ENCODE measurements at regions not wholly inside any gene's neighbourhood (a gene's known extent, or its start where the extent isn't known, plus 50 kb on each side); places are given as distances from the start of the nearest gene placed in this dataset.
"Not testable (repeated sequence)": the region's sequence is repeated elsewhere in the genome, so short reads cannot be mapped to it uniquely, and the experiment has no call there.

- TF ChIP-seq CTCF (IDR thresholded peaks at IDR 0.05; ENCODE audit: low read depth, low read length, missing control alignments): no peak
- no peak for DNase-seq (ENCODE audit: extremely low read depth, low read depth)
- H3K4me3 ChIP-seq (replicated peaks; ENCODE audit: low read depth, low read length): no peak overlapping the region
These were observed 541.6 kb upstream of the NRP1 start for GRCh38 chr10:33875924-33876583.

GRCh38 chr10:33871061-33871956 lies 536.8 kb upstream of the NRP1 start:
- no peak for DNase-seq (ENCODE audit: extremely low read depth, low read depth)
- H3K4me3 ChIP-seq (replicated peaks; ENCODE audit: low read depth, low read length): no peak overlapping the region
- no peak for TF ChIP-seq CTCF (IDR thresholded peaks at IDR 0.05; ENCODE audit: low read depth, low read length, missing control alignments)

GRCh38 chr10:33869481-33869880 lies 535.0 kb upstream of the NRP1 start:
- no peak for DNase-seq (ENCODE audit: extremely low read depth, low read depth)
- TF ChIP-seq CTCF (IDR thresholded peaks at IDR 0.05; ENCODE audit: low read depth, low read length, missing control alignments): no peak
- H3K4me3 ChIP-seq (replicated peaks; ENCODE audit: low read depth, low read length): no peak overlapping the region

- DNase-seq (ENCODE audit: extremely low read depth, low read depth): no peak
- no peak overlapping the region for H3K4me3 ChIP-seq (replicated peaks; ENCODE audit: low read depth, low read length)
- TF ChIP-seq CTCF (IDR thresholded peaks at IDR 0.05; ENCODE audit: low read depth, low read length, missing control alignments): no peak
These were observed 534.6 kb upstream of the NRP1 start for GRCh38 chr10:33869028-33869427.

- DNase-seq (ENCODE audit: extremely low read depth, low read depth): not testable (repeated sequence)
These were observed 532.8 kb upstream of the NRP1 start for GRCh38 chr10:33867199-33867789.

GRCh38 chr10:33863352-33863751 lies 528.9 kb upstream of the NRP1 start:
- H3K4me3 ChIP-seq (replicated peaks; ENCODE audit: low read depth, low read length): no peak overlapping the region
- DNase-seq (ENCODE audit: extremely low read depth, low read depth): no peak
- TF ChIP-seq CTCF (IDR thresholded peaks at IDR 0.05; ENCODE audit: low read depth, low read length, missing control alignments): no peak

More at GRCh38 chr10:33867199-33867789, 532.8 kb upstream of the NRP1 start:
- not testable (repeated sequence) for H3K4me3 ChIP-seq (replicated peaks; ENCODE audit: low read depth, low read length)

- DNase-seq (ENCODE audit: extremely low read depth, low read depth): no peak
- H3K4me3 ChIP-seq (replicated peaks; ENCODE audit: low read depth, low read length): no peak overlapping the region
- no peak for TF ChIP-seq CTCF (IDR thresholded peaks at IDR 0.05; ENCODE audit: low read depth, low read length, missing control alignments)
These were observed 528.2 kb upstream of the NRP1 start for GRCh38 chr10:33862536-33863105.
